SHP77 (cell line): ENCODE measurements at regions not wholly inside any gene's neighbourhood (a gene's known extent, or its start where the extent isn't known, plus 50 kb on each side); places are given as distances from the start of the nearest gene placed in this dataset.

Source experiments
- DNase-seq, 2 experiments: peaks; one replicate each; lab custom pipeline; 2025; lab: John Stamatoyannopoulos, UW

GRCh38 chr12:115129727-115130126 is 445.8 kb upstream of the TBX3 start:
- no peak for DNase-seq

GRCh38 chr12:115121053-115121452 is 437.1 kb upstream of the TBX3 start:
- no peak for DNase-seq

DNA sequence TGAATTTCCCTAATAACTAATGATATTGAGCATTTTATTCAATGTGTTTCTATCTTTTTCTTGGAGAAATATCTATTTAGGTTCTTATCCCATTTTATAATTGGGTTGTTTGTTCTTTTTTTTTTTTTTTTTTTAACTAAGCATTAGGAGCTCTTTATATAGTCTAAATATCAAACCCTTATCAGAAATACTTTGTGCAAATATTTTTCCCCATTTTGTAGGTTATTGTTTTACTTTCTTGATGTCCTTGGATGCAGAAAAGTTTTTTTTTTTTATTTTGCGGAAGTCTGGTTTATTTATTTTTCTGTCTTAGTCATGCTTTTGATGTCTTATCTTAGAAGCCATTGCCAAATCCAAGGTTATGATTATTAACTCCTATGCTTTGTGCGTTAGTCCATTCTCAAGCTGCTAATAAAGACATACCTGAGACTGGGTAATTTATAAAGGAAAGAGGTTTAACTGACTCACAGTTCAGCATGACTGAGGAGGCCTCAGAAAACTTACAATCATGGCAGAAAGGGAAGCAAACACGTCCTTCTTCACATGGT is 434.3 kb upstream of the TBX3 start:
- DNase-seq: no peak

DNA sequence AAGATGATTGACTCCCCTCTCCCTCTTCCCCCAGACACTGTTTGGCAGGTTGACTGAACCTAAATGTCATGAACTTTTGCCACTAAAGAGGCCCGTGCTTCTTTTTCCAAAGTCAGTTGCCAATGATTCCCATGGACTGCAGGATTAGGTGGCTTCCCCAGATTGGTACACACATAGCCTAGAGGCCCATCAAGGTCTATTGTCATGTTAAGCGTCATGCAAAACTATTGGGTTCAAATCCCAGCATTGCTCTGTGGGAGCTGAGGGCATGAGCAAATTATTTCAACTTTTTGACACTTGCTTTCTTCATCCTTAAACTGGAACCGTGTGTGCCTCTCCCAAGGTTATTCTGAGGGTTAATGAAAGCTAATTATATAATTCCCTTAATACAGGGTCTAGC is 430.2 kb upstream of the TBX3 start:
- no peak for DNase-seq

DNA sequence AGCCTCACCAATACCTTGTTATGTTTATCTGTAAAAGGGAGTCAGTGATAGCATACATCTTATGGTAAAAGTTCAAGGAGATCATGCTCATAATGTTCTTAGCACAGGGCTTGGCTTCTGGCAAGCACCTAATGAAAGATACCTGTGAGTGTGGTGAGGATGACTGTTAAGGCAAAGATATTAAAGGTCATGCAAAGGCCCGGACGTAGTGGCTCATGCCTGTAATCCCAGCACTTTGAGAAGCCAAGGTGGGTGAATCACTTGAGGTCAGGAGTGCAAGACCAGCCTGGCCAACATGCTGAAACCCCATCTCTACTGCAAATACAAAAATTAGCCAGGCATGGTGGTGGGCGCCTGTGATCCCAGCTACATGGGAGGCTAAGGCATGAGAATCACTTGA is 425.9 kb upstream of the TBX3 start:
- DNase-seq: no peak

DNA sequence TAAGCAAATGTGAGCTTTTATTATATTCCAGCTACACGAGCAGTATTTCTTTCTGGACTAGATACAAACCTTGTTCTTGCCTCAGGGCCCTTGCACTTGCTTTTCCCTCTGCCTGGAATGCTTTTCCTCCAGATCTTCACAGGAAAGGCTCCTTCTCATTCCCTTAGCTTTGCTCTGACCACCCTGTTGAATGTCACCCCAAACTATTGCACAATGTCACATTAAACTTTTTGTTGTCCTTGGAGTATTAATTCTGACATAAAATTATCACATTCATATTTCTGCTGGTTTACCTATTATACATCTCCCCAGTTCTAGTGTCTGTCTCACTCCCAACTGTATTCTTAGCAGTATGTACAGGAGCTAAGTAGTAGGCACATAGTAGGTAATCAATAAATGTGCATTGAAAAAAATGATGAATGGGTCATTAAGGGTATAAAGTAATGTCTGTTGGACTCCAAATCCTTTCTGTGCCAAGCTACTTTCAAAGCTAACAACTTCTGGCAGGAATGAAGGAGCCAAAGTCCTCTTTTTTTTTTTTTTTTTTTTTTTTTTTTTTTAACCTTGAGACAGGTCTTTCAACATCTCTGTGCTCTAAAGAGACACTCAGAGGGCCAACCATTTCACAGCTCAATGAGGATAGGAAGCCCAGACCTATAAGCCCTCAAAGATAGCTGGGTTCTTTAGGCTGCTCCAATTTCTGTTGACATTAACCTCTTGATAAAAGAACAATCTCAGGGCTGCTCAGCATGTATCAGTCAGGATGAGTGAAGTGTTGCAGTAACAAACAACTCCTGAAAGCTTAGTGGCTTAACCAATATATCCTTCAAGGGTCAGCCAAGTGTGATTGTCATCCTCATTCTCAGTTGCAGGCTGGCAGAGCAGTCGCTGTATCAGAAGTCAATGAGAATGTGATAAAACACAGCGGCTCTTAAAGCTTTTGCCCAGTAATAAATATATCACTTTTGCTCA is 424.4 kb upstream of the TBX3 start:
- no peak for DNase-seq

- no peak for DNase-seq
Measured at GRCh38 chr12:115103884-115104883, 420.2 kb upstream of the TBX3 start.

DNA sequence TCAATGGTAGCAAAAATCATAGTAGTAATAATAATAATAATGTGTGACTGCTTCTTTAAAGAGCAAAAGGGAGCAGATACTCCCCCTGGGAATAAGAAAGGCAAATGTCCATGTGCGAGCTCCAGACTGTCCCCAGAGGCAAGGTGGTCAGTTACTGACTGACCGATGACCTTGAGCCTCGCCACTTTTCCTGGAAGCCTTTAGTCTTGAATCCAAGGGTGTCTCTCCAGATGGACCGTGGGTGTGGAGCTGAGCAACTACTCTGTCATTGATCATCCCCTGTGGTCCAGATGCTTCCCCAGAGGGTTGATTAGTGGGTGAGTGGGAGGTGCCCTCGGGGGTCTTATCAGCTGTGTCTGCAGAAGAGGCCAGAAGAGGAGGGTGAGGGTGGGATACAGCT is 418.5 kb upstream of the TBX3 start:
- DNase-seq: no peak

DNA sequence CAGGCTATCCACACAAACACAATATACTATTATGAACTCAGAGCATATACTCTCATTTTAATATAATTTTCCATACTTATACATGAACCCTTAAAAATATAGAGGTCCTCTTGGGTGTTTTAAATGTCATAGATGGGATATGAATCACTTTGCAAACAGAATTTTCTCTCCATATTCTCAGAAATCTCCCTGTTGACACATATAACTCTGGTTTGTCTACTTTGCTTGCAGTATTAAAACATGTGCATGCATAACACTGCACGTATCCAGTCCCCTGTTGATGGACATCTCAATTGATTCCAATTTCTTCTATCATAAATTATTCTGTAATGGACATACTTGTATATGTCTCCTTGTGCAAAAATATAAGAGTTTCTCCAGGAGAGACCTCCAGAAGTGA is 417.5 kb upstream of the TBX3 start:
- no peak for DNase-seq

DNA sequence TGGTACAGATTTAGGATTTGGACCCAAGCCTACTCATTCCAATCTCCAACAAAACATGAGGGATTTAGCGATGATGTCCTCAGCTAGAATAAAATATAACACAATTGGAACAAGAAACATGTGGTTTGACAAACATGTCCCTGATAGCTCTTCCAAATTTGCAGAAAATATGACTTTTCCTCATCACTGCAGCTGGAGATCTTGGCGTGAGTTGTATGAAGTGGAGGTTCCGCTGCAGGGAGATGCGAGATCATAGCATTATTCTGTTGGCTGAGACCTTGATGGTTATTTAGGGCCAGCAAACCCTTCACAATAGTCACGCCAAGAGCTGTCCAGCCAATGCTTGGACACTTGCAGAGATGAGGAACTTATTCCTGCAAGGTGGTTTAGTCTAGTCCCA is 413.4 kb upstream of the TBX3 start:
- DNase-seq: no peak

- DNase-seq: no peak
Measured at GRCh38 chr12:115096588-115097397, 412.8 kb upstream of the TBX3 start.

DNA sequence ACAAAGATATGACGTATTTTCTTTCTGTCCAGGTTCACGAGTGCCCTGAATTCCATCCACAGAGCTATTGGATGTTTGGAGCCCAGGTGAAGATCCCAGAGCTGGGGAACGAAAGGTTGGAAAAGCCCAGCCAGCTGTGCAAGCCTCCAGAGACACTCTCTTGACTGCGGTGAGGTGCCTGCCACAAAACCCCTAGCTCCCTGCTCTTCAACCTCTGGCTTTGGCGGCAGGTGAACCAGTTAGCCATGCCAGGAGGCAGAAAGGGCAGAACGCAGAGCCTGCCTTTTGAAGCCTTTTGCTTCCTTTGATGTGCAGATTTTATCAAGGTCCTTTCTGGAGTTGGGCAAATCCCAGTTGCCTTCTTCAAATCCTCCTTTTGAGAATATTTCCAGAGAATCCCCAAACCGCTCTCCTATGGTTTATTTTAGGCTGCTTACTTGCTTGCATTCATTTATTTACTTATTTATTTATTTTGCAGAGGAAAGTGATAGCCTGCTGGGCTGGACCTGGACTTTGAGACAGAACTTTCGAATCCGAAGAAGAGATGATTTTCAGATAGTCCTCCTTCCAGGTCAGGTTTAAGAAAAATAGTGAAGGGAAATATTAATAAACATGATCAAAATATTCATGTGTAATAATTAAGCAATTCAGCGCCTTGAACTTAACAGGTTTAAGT is 411.2 kb upstream of the TBX3 start:
- no peak for DNase-seq

- no peak for DNase-seq
Measured at GRCh38 chr12:115094163-115094816, 410.3 kb upstream of the TBX3 start.

- DNase-seq: no peak
Measured at GRCh38 chr12:115093261-115093660, 409.3 kb upstream of the TBX3 start.

GRCh38 chr12:115090783-115091182 is 406.8 kb upstream of the TBX3 start:
- no peak for DNase-seq

- DNase-seq: no peak
Measured at GRCh38 chr12:115088995-115089841, 405.2 kb upstream of the TBX3 start.

DNA sequence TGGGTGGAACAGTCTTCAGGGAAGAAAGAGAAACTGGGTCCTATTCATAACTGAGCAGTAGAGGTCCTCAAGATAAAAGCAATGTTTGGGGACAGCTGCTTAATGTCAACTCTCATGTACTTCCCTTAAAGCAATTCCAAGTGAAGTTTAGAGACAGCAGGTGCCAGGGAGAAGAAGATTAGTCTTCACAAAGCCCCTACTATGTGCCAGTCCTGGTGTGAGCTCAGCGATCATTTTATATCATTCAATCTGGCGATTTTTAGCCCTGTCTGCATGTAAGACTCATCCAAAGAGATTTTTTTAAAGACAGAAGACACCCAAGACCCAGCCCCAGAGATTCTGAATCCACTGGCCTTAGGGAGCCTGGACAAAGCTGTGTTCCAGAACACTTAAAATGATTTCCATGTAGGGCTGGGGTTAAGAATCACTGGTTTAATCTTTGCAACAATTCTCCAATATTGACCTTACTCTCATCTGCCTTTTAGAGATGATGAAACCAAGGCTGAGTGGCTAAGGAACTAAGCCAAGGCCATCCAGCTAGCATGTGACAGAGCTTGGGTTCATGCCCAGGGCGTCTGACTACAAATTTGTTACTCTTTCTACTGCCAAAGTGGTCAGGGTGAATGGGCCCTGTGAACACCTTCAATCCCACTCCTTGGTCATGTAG is 404.5 kb upstream of the TBX3 start:
- DNase-seq: no peak

DNA sequence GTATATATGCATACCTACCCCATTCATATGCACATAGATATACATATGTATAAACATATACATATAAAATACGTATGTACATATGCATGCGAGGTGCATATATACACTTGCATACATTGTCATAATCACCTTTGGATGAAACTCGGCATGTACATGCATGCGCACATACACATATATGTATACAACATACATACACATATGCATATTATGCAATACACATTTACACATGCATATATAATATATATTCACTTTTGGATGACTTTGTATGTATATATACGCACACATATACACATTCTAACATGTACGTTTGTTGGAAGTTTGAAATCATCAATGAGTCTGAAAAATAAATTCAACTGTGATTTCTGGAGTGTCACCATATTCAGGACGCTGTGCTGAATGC is 401.6 kb upstream of the TBX3 start:
- no peak for DNase-seq

DNA sequence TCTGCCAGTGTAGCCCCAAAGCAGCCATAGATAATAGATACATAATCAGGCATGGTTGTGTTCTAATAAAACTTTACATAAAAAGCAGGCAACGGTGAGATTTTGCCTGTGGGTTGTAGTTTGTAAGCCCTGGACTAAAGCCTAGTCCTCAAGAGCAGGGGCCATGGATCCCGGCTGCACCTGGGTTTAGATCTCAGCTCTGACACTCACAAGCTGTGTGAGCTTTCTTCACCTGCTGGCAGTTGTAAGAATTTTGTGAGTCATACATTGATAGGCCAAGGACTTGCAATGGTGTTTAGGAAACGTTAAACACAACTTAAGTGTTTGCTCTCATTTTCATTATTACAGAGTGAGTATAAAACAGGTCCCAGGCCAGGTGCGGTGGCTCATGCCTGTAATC is 395.8 kb upstream of the TBX3 start:
- DNase-seq: peak in 1 of 2 experiments; percentile 10
